HG03060 (cell line): ENCODE measurements at regions not wholly inside any gene's neighbourhood (a gene's known extent, or its start where the extent isn't known, plus 50 kb on each side); places are given as distances from the start of the nearest gene placed in this dataset.

Source experiments
- ATAC-seq: cut with Tn5 transposase; IDR thresholded peaks from one replicate; pipeline ENCODE4 v1.9.1; 2021; ENCODE audit warnings: low read depth, moderate number of reproducible peaks; ENCODE audit not compliant: unreplicated experiment

- ATAC-seq, result no peak
Measured at GRCh38 chr2:215697496-215697895, 261.6 kb upstream of the FN1 start.

GRCh38 chr2:215697003-215697402, 261.1 kb upstream of the FN1 start:
- no peak for ATAC-seq

- no peak for ATAC-seq
Measured at GRCh38 chr2:215695861-215696260, 260.0 kb upstream of the FN1 start.

DNA sequence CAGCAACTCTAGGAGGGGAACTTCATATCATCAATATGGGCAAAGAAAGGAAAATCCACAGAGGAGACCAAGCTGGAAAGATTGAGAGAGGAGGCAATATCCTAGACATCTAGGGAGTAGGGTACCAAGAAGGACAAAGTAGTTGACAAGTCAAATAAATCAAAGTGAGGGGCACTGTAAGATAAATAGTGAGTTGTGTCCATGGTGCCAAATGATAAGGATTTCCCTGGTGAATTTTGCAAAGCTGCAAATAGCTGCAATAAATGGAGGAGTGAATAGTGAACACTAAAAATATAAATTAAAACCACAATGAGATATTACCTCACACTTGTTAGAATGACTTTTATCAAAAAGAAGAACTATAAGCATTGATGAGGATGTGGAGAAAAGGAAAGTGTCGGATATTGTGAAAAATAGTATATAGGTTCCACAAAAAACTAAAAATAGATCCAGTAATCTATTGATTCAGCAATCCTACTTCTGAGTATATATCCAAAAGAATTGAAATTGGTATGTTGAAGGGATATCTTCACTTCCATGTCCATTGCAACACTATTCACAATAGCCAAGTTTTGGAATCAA, 258.2 kb upstream of the FN1 start:
- no peak for ATAC-seq

GRCh38 chr2:215693193-215693998, 257.5 kb upstream of the FN1 start:
- ATAC-seq, result no peak

DNA sequence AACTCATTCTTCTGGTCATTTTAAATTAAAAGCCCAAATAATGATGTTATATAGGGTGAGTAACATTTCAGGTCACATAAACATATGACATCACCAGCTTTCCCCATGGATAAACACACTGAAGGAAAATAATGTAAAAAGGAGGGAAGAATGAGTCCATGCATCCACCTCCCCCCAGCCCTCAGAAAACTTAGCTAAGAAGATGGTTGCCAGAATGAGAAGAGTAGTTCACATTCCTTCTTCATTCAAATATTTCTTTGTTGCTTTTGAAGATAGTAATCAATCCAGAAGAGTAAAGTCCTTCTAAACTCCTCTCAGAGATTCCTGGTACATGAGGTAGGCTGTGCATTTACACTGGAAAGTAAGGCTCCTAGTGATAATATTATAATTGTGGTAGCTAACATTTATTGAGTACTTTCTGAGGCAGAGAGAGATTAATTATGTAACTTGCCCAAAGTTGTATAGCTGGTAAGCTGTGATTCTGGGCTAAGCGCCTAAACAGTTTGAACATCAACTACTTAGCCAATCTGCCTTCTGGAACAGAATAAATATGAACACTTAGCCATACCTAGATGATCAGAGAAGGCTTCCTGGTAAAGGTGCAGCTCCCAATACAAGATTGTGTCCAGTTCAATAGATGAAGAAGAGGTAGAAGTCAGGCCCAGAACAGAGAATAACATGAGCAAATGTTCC, 256.7 kb upstream of the FN1 start:
- ATAC-seq, result no peak

- no peak for ATAC-seq
Measured at GRCh38 chr2:215691346-215691745, 255.5 kb upstream of the FN1 start.

GRCh38 chr2:215687149-215688031, 251.5 kb upstream of the FN1 start:
- no peak for ATAC-seq

GRCh38 chr2:215685238-215685990, 249.5 kb upstream of the FN1 start:
- ATAC-seq, result no peak

DNA sequence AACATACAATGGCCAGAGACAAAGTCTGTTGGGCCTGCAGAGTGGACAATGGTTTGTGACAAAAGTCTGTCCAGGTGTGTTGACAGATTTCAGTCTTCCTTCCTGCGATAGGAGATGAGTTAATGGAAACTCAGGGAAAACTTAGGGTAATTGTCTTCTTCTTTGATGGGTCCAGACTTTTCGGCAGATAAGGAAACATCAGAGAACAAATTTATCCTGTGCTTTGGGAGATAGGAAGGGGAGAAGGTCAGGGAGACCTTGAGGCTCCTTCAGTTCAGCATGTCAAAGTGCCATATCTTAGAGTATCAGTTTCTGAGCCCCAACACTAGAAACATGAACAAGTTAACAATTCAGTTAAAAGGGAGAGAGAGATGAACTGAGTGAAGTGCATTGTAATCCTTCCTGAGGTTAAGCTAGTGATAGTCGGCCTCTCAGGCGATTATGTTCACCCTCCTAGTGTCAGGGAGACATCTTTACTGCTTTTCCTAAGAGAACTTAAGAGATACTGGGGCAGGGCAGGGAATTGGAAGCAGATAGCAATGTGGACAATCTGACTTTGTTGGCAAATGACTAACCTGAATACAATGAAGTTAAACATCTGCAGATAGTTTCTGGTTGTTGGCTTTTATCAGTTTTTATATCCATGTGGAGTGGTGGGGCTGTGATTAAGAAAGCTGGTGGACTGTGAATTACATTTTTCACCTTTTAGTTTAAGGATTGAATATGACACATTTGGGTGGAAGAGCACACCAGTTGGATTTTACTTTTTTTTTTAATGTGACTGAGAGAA, 248.8 kb upstream of the FN1 start:
- ATAC-seq, result no peak

DNA sequence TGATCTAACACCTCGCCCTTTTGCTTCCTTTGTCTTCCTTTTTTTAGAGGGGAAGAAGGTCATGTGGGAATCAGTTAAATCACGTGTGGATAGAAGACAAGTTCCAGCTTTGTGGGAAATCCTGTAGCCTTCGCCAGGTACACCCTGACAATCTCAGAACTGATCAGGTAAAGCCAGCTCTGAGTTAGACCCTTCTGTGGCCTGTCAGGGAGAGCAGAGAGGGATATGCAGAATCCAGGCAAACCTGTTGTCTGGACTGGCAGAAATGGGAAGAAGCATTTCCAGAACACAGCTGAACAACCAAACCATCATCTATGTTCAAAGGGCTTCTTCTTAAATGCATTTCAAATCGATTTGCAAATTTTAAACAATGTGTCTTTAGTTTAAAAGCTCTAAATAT, 247.4 kb upstream of the FN1 start:
- no peak for ATAC-seq

DNA sequence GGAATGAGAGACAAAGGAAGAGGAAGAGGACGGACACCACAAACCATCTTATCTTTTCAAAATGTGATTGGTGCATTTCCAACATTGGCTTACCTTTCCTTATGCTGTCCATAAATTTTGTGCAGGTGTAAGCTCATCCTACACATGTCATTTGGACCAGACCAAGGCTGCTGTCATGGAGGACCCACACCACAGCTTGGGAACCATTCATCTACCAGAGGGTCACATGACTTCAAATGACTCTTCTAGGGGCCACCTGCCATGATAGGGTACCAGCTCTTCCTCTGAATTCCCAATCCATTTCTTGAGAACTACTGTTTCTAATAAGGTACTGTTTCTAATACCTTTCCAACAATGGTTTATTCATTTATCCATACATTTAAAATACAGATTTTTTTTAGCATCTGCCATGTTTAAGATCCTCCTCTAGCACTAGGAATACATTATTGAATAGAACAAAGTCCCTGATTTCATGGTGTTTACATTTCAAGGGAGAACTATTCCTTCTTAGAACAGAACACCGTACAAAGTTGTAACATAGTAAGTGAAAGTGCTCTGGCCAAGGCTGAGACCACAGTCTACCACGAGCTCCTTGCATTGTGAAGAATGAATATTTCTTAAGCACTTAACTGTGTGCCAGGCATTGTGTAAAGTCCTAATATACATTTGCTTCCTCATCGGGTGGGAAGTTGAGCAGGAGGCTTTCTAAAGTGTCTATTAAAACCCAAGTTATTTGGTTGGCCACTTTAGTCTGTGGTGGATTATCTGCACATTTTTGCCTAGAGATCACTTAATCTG, 246.1 kb upstream of the FN1 start:
- ATAC-seq, result no peak

GRCh38 chr2:215680605-215681598, 245.0 kb upstream of the FN1 start:
- no peak for ATAC-seq

GRCh38 chr2:215678094-215678493, 242.2 kb upstream of the FN1 start:
- no peak for ATAC-seq

- no peak for ATAC-seq
Measured at GRCh38 chr2:215677481-215677880, 241.6 kb upstream of the FN1 start.

GRCh38 chr2:215672406-215672805, 236.5 kb upstream of the FN1 start:
- ATAC-seq, result no peak

DNA sequence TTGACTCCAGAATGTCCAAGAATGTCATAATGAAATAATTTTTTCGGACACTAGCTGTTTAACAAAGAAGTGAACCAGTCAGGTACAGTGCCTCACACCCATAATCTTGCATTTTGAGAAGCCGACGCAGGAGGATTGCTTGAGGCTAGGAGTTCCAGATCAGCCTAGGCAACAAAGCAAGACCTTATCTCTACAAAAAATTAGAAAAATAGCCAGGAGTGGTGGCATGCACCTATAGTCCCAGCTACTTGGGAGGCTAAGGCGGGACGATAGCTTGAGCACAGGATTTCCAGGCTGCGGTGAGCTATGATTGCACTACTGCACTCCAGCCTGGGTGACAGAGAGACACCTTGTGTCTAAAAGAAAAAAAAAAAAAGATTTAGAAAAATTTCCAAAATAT, 235.8 kb upstream of the FN1 start:
- no peak for ATAC-seq
